Endothelial cell of umbilical vein (primary cell): ENCODE measurements at regions not wholly inside any gene's neighbourhood (a gene's known extent, or its start where the extent isn't known, plus 50 kb on each side); places are given as distances from the start of the nearest gene placed in this dataset.

Experiments
- BruUV-seq: library from RNA; stranded (reverse); fragments of 400-500 nt; replicated peaks from 2 replicates; lab custom pipeline; 2021; lab: Mats Ljungman, UMichigan
- CTCF ChIA-PET: fragments of 300-600, 350-600 bp; sonication (Branson Sonifier 250); formaldehyde crosslinking; loops from one replicate; lab custom pipeline; 2021; ENCODE audit warnings: antibody characterized with exemption, inconsistent platforms; lab: Charles Lee
- POLR2A ChIA-PET: fragments of 300-600, 350-600 bp; sonication (Branson Sonifier 250); formaldehyde crosslinking; loops from one replicate; lab custom pipeline; 2021; ENCODE audit warnings: antibody characterized with exemption, inconsistent platforms; lab: Charles Lee
- DNase-seq: peaks from one replicate; pipeline ENCODE4 v3.0.0-alpha.2; 2011; ENCODE audit warnings: low read depth, low spot score
- FAIRE-seq: peaks from 2 replicates; lab custom pipeline; 2011; peaks lifted over from hg19 to GRCh38; lab: Jason Lieb, UNC
- H2AFZ ChIP-seq: 2 replicates; pipeline ENCODE4 v1.6.0; 2012; ENCODE audit warnings: low read depth, low read length, control low read depth, inconsistent platforms
- H3K27ac ChIP-seq: 2 replicates; pipeline ENCODE4 v1.5.1; 2011; ENCODE audit warnings: low read depth, mild to moderate bottlenecking, control low read depth, low read length, moderate library complexity; ENCODE audit not compliant: insufficient read depth
- H3K27me3 ChIP-seq, 2 experiments: 2 replicates each; pipeline versions ENCODE4 v1.6.0 to v1.6.1; 2011; ENCODE audit warnings: low read length in 2 of 2, mixed read lengths in 1 of 2; ENCODE audit not compliant: control insufficient read depth in 2 of 2, insufficient read depth in 2 of 2
- H3K36me3 ChIP-seq, 2 experiments: 2 replicates in 1 of 2; 3 replicates in 1 of 2; pipeline ENCODE4 v1.5.1; 2011; ENCODE audit warnings: low read length in 2 of 2, mild to moderate bottlenecking in 1 of 2, moderate library complexity in 1 of 2; ENCODE audit not compliant: control insufficient read depth in 2 of 2, insufficient read depth in 2 of 2; ENCODE audit errors: extremely low read depth in 1 of 2
- H3K4me1 ChIP-seq: 3 replicates; pipeline ENCODE4 v1.5.1; 2011; ENCODE audit warnings: mild to moderate bottlenecking, low read length; ENCODE audit not compliant: control insufficient read depth, insufficient read depth; ENCODE audit errors: extremely low read depth
- H3K4me2 ChIP-seq: 2 replicates; pipeline ENCODE4 v1.6.1; 2011; ENCODE audit warnings: low read length, control low read depth, mixed read lengths; ENCODE audit not compliant: insufficient read depth
- H3K4me3 ChIP-seq, 3 experiments: fragments of 200-600 bp in 1 of 3; sonication (generic), shearing (Covaris generic) in 1 of 3; replicated peaks in 1 of 3; 2 replicates each; pipeline ENCODE4 v1.5.1; 2011 to 2016; ENCODE audit warnings: control low read depth in 3 of 3, low read length in 3 of 3, mild to moderate bottlenecking in 2 of 3, inconsistent platforms in 1 of 3, low read depth in 1 of 3, moderate library complexity in 1 of 3; ENCODE audit not compliant: insufficient read depth in 1 of 3
- H3K79me2 ChIP-seq: 2 replicates; pipeline ENCODE4 v1.6.0; 2012; ENCODE audit warnings: low read length, inconsistent platforms; ENCODE audit not compliant: control insufficient read depth, insufficient read depth
- H3K9ac ChIP-seq: replicated peaks from 2 replicates; pipeline ENCODE3; 2011; ENCODE audit warnings: low read length, control low read depth; ENCODE audit not compliant: insufficient read depth; ENCODE audit errors: extremely low read depth
- H3K9me1 ChIP-seq: replicated peaks from 3 replicates; pipeline ENCODE4 v1.6.0; 2011; ENCODE audit warnings: mild to moderate bottlenecking, low read length; ENCODE audit not compliant: control insufficient read depth, insufficient read depth; ENCODE audit errors: extremely low read depth
- H3K9me3 ChIP-seq: replicated peaks from 2 replicates; pipeline ENCODE4 v1.5.1; 2012; ENCODE audit warnings: low read length, inconsistent platforms; ENCODE audit not compliant: control insufficient read depth, insufficient read depth
- H4K20me1 ChIP-seq: replicated peaks from 2 replicates; pipeline ENCODE3; 2011; ENCODE audit warnings: mild to moderate bottlenecking, low read length; ENCODE audit not compliant: control insufficient read depth, insufficient read depth; ENCODE audit errors: extremely low read depth
- EZH2 ChIP-seq: IDR thresholded peaks from 2 replicates; pipeline ENCODE4 v1.6.1; 2012; ENCODE audit warnings: borderline replicate concordance, low read depth, mild to moderate bottlenecking, moderate library complexity, low read length, inconsistent platforms; ENCODE audit not compliant: severe bottlenecking
- FOS ChIP-seq: IDR thresholded peaks from 2 replicates; pipeline ENCODE4 v1.6.1; 2011; ENCODE audit warnings: mild to moderate bottlenecking, low read length, moderate library complexity, borderline replicate concordance; ENCODE audit not compliant: insufficient read depth
- GATA2 ChIP-seq: IDR thresholded peaks from 2 replicates; pipeline ENCODE4 v1.7.0; 2011; ENCODE audit warnings: low read depth, mild to moderate bottlenecking, moderate library complexity, mixed read lengths, low read length; ENCODE audit not compliant: insufficient read length, insufficient read depth
- JUN ChIP-seq: IDR thresholded peaks from 2 replicates; pipeline ENCODE4 v1.6.1; 2011; ENCODE audit warnings: borderline replicate concordance, low read depth; ENCODE audit not compliant: insufficient read length, insufficient read depth
- MYC ChIP-seq: IDR thresholded peaks from one replicate; pipeline ENCODE4 v1.6.1; 2011; ENCODE audit warnings: mild to moderate bottlenecking, low read depth, low read length
- dilution Hi-C: fragments of 300-500 bp; cut with MboI; formaldehyde crosslinking; loops from one replicate; pipeline ENCODE4 v1.15.0; 2019; ENCODE audit warnings: low sequenced_read_pairs; ENCODE audit not compliant: extremely low pct_ligation_motif_present
- intact Hi-C: fragments of 100-400 bp; cut with micrococcal nuclease; formaldehyde crosslinking; loops from one replicate; pipeline ENCODE4 v1.10.0; 2022
- TF ChIP-seq, protein P1 (sequence below), 2 donors: IDR thresholded peaks; 1 replicate in 1 of 2; 2 replicates in 1 of 2; pipeline ENCODE4 v1.5.1; 2011; ENCODE audit warnings: low read length in 2 of 2, mild to moderate bottlenecking in 2 of 2, moderate library complexity in 2 of 2, control low read depth in 1 of 2, inconsistent platforms in 1 of 2, low read depth in 1 of 2; ENCODE audit not compliant: insufficient read depth in 1 of 2; ENCODE audit errors: extremely low read depth in 1 of 2
- TF ChIP-seq, protein P2 (sequence below): IDR thresholded peaks from 2 replicates; pipeline ENCODE4 v1.6.1; 2011; ENCODE audit not compliant: insufficient read depth, insufficient read length

DNA sequence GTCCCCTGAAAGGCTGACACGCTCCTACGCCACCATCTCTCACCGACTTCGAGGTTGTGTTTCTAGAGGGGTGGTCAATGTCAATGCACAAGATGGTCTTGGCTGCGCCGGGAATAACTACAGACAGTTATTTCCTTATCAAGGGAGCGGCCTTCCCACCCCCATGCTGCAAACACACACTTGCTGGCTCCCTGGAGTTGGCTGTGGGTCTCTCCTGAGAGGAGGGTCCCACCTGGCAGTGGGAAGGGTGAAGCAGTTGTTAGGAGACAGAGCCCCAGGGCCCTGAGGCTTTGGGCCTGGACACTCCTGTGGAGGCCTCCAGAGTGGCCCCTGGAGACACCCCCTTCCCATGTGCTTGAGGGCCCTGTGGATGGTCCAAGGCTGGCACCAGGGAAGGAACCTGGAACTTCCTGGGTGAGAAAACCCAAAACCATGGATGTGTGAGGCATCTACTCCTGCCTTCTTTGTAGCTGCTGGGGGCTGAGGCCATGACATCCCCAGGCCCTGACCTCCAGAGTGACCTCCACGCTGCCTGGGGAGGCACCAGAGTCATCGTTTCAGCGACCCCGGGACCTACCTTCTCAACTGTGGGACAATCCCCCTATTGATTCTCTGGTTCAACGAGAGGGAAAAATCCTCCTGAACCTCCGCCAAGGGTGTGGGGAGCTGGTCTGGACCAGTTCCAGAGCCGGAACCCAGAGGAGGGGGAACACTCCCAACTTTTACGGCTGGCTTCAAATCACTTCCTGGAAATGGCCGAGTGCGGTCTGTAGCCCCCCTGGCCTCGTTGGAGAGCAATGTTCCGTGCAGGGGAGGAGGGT is 101.1 kb upstream of the COL5A1 start:
- H3K9me3 ChIP-seq = no peaks in the 10 kb centered on the region
- no peak for DNase-seq
- H3K27ac ChIP-seq = no peak overlapping the region
- H3K4me1 ChIP-seq = no peaks in the 10 kb centered on the region
- ChIA-PET CTCF (no interaction called here), POLR2A (no interaction called here)
- no TSS peak for BruUV-seq
- H3K79me2 ChIP-seq = no peaks in the 10 kb centered on the region
- H3K27me3 ChIP-seq = no peaks in the 10 kb centered on the region
- dilution Hi-C loops (no loop called here), intact Hi-C loops (no loop called here)
- H3K9me1 ChIP-seq = no peaks in the 10 kb centered on the region
- no peak overlapping the region for H3K4me2 ChIP-seq
- H3K36me3 ChIP-seq = no peaks in the 10 kb centered on the region
- H4K20me1 ChIP-seq = no peaks in the 10 kb centered on the region
- TF ChIP-seq GATA2 (no peak), MYC (no peak), FOS (no peak), JUN (no peak), EZH2 (no peak)
- TF ChIP-seq, protein P1, sequence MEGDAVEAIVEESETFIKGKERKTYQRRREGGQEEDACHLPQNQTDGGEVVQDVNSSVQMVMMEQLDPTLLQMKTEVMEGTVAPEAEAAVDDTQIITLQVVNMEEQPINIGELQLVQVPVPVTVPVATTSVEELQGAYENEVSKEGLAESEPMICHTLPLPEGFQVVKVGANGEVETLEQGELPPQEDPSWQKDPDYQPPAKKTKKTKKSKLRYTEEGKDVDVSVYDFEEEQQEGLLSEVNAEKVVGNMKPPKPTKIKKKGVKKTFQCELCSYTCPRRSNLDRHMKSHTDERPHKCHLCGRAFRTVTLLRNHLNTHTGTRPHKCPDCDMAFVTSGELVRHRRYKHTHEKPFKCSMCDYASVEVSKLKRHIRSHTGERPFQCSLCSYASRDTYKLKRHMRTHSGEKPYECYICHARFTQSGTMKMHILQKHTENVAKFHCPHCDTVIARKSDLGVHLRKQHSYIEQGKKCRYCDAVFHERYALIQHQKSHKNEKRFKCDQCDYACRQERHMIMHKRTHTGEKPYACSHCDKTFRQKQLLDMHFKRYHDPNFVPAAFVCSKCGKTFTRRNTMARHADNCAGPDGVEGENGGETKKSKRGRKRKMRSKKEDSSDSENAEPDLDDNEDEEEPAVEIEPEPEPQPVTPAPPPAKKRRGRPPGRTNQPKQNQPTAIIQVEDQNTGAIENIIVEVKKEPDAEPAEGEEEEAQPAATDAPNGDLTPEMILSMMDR (IDR thresholded peaks at IDR 0.05; ENCODE audit: extremely low read depth in 1 of 2, insufficient read depth in 1 of 2, low read depth in 1 of 2, low read length in 2 of 2) = no peak
- TF ChIP-seq, protein P2, sequence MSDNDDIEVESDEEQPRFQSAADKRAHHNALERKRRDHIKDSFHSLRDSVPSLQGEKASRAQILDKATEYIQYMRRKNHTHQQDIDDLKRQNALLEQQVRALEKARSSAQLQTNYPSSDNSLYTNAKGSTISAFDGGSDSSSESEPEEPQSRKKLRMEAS = no peak
- FAIRE-seq = no peak
- H3K9ac ChIP-seq = no peak overlapping the region
- no peak overlapping the region for H3K4me3 ChIP-seq
- no peak overlapping the region for H2AFZ ChIP-seq
